Stomach (tissue), 4 donors: ENCODE measurements at regions not wholly inside any gene's neighbourhood (a gene's known extent, or its start where the extent isn't known, plus 50 kb on each side); places are given as distances from the start of the nearest gene placed in this dataset.

Experiments
- POLR2A ChIP-seq, 4 donors: fragments of 450-650 bp; IDR thresholded peaks; one replicate each; pipeline ENCODE4 v1.6.1; 2016; ENCODE audit warnings: antibody characterized with exemption in 4 of 4, control low read depth in 2 of 4, mild to moderate bottlenecking in 1 of 4, moderate library complexity in 1 of 4
- POLR2AphosphoS5 ChIP-seq, 3 donors: sonication (generic); formaldehyde crosslinking; IDR thresholded peaks; one replicate each; pipeline ENCODE4 v1.6.1; 2016; ENCODE audit warnings: antibody characterized with exemption in 3 of 3
- TF ChIP-seq, protein P1 (sequence below), 7 experiments: fragments of 450-650 bp in 4 of 7; fragments of 200-600 bp in 3 of 7; sonication (generic) in 3 of 7; IDR thresholded peaks; one replicate each; pipeline ENCODE4 v1.5.1; 2016 to 2019; ENCODE audit warnings: antibody characterized with exemption in 7 of 7, control low read depth in 2 of 7, mild to moderate bottlenecking in 1 of 7

DNA sequence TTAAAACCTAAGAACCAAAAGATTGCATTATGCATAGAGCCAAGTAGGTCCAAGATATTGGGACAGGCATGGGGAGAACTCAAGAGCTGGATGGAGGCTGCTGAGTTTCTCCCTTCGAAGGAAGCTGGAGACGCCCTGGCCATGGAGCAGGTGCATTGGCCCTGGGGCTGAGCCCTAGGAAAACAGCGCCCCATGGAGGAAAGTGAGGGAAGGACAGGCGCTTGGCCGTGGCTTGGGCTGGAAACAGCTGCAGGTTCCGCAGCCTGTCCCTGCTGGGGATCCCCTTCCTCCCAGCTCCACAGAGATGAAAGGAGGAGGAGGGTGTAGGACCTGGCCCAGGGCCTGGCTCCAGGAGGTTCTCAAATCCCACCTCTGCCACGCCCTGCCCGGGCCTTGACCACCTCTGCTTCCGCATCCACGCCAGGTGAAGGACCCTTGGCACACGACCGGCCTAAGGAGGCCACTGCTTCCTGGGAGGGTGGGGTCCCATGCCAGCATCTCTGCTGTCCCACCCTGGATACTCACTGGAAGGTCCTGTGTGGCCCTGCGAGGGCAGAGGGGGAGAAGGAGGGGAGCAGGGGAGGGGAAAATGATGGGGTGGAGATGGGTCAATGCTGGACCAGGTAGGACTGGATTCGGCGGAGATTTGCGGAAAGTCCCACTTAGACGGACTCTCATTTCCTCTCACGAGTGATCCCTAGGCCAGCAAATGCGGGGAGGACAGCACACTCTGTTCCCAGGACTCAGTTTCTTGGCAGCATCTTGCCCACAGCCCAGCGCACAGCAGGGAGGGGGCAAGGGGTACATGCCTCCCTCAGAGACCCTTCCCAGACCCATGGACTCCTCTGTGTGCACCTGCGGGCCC lies 258.6 kb upstream of the TCERG1L start:
- TF ChIP-seq, protein P1, sequence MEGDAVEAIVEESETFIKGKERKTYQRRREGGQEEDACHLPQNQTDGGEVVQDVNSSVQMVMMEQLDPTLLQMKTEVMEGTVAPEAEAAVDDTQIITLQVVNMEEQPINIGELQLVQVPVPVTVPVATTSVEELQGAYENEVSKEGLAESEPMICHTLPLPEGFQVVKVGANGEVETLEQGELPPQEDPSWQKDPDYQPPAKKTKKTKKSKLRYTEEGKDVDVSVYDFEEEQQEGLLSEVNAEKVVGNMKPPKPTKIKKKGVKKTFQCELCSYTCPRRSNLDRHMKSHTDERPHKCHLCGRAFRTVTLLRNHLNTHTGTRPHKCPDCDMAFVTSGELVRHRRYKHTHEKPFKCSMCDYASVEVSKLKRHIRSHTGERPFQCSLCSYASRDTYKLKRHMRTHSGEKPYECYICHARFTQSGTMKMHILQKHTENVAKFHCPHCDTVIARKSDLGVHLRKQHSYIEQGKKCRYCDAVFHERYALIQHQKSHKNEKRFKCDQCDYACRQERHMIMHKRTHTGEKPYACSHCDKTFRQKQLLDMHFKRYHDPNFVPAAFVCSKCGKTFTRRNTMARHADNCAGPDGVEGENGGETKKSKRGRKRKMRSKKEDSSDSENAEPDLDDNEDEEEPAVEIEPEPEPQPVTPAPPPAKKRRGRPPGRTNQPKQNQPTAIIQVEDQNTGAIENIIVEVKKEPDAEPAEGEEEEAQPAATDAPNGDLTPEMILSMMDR (IDR thresholded peaks at IDR 0.05) = no peak
- TF ChIP-seq POLR2A (IDR thresholded peaks at IDR 0.05) = no peak
- TF ChIP-seq POLR2AphosphoS5 (IDR thresholded peaks at IDR 0.05) = no peak
